Astrocyte (in vitro differentiated cells and primary cell): ENCODE measurements at regions not wholly inside any gene's neighbourhood (a gene's known extent, or its start where the extent isn't known, plus 50 kb on each side); places are given as distances from the start of the nearest gene placed in this dataset.

Experiments
- EZH2 ChIP-seq: IDR thresholded peaks from 2 replicates; pipeline ENCODE4 v1.6.1; 2012; ENCODE audit warnings: mild to moderate bottlenecking, low read length, inconsistent platforms; ENCODE audit not compliant: insufficient read depth
- TF ChIP-seq, protein P1 (sequence below): IDR thresholded peaks from 2 replicates; pipeline ENCODE4 v1.5.1; 2011; ENCODE audit warnings: low read depth, mild to moderate bottlenecking, inconsistent platforms, low read length, moderate library complexity; ENCODE audit not compliant: insufficient read depth

- TF ChIP-seq, protein P1, sequence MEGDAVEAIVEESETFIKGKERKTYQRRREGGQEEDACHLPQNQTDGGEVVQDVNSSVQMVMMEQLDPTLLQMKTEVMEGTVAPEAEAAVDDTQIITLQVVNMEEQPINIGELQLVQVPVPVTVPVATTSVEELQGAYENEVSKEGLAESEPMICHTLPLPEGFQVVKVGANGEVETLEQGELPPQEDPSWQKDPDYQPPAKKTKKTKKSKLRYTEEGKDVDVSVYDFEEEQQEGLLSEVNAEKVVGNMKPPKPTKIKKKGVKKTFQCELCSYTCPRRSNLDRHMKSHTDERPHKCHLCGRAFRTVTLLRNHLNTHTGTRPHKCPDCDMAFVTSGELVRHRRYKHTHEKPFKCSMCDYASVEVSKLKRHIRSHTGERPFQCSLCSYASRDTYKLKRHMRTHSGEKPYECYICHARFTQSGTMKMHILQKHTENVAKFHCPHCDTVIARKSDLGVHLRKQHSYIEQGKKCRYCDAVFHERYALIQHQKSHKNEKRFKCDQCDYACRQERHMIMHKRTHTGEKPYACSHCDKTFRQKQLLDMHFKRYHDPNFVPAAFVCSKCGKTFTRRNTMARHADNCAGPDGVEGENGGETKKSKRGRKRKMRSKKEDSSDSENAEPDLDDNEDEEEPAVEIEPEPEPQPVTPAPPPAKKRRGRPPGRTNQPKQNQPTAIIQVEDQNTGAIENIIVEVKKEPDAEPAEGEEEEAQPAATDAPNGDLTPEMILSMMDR = no peak
- no peak for TF ChIP-seq EZH2
Observed at GRCh38 chr18:29217124-29217915, 1040.4 kb upstream of the CDH2 start.
